ENCODE measurements at regions not wholly inside any gene's neighbourhood (a gene's known extent, or its start where the extent isn't known, plus 50 kb on each side); places are given as distances from the start of the nearest gene placed in this dataset.

GRCh38 chr12:64992116-64992515, 129.0 kb downstream of the WIF1 start:
- peaks cover 19% of the 10 kb centered on the region for H3K4me1 Mint-ChIP-seq
- peaks cover 5% of the 10 kb centered on the region for H3K9me3 Mint-ChIP-seq
- no peaks in the 10 kb centered on the region for H3K36me3 Mint-ChIP-seq (ENCODE audit: low read depth)
- no peak for TF ChIP-seq CTCF (conservative IDR thresholded peaks at IDR 0.05)
- H3K4me3 Mint-ChIP-seq = no peak overlapping the region
- H3K27me3 Mint-ChIP-seq (ENCODE audit: low read depth) = no peaks in the 10 kb centered on the region
- H3K27ac Mint-ChIP-seq (ENCODE audit: unreplicated experiment) = no peak overlapping the region
- DNase-seq (ENCODE audit: low read depth, low spot score) = no peak

- no peak overlapping the region for H3K27ac Mint-ChIP-seq (ENCODE audit: unreplicated experiment)
- no peak for TF ChIP-seq CTCF (conservative IDR thresholded peaks at IDR 0.05)
- no peak for DNase-seq (ENCODE audit: low read depth, low spot score)
- H3K36me3 Mint-ChIP-seq (ENCODE audit: low read depth) = no peaks in the 10 kb centered on the region
- H3K27me3 Mint-ChIP-seq (ENCODE audit: low read depth) = no peaks in the 10 kb centered on the region
- H3K4me1 Mint-ChIP-seq = peaks cover 19% of the 10 kb centered on the region
- no peak overlapping the region for H3K4me3 Mint-ChIP-seq
- peaks cover 5% of the 10 kb centered on the region for H3K9me3 Mint-ChIP-seq
Measured at GRCh38 chr12:64992641-64993040, 128.5 kb downstream of the WIF1 start.

GRCh38 chr12:64993461-64993860, 127.6 kb downstream of the WIF1 start:
- TF ChIP-seq CTCF (conservative IDR thresholded peaks at IDR 0.05) = no peak
- Mint-ChIP-seq H3K4me3 (no peak overlapping the region), H3K9me3 (peaks cover 5% of the 10 kb centered on the region), H3K4me1 (peaks cover 27% of the 10 kb centered on the region), H3K27me3 (ENCODE audit: low read depth) (no peaks in the 10 kb centered on the region), H3K36me3 (ENCODE audit: low read depth) (no peaks in the 10 kb centered on the region), H3K27ac (ENCODE audit: unreplicated experiment) (no peak overlapping the region)
- DNase-seq (ENCODE audit: low read depth, low spot score) = no peak

GRCh38 chr12:64995816-64996215, 125.3 kb downstream of the WIF1 start:
- no peak for DNase-seq (ENCODE audit: low read depth, low spot score)
- Mint-ChIP-seq H3K27ac (ENCODE audit: unreplicated experiment) (no peak overlapping the region), H3K9me3 (peaks cover 5% of the 10 kb centered on the region), H3K27me3 (ENCODE audit: low read depth) (no peaks in the 10 kb centered on the region), H3K36me3 (ENCODE audit: low read depth) (no peaks in the 10 kb centered on the region), H3K4me1 (peaks cover 28% of the 10 kb centered on the region), H3K4me3 (no peak overlapping the region)
- TF ChIP-seq CTCF (conservative IDR thresholded peaks at IDR 0.05) = no peak

GRCh38 chr12:64997858-64998257, 123.2 kb downstream of the WIF1 start:
- Mint-ChIP-seq H3K27ac (ENCODE audit: unreplicated experiment) (no peak overlapping the region), H3K4me3 (no peak overlapping the region), H3K27me3 (ENCODE audit: low read depth) (no peaks in the 10 kb centered on the region), H3K9me3 (peaks cover 5% of the 10 kb centered on the region), H3K36me3 (ENCODE audit: low read depth) (no peaks in the 10 kb centered on the region), H3K4me1 (peaks cover 10% of the 10 kb centered on the region)
- no peak for TF ChIP-seq CTCF (conservative IDR thresholded peaks at IDR 0.05)
- no peak for DNase-seq (ENCODE audit: low read depth, low spot score)
